COLO668 (cell line): ENCODE measurements at regions not wholly inside any gene's neighbourhood (a gene's known extent, or its start where the extent isn't known, plus 50 kb on each side); places are given as distances from the start of the nearest gene placed in this dataset.

Source experiments
- DNase-seq: peaks from one replicate; lab custom pipeline; 2025; ENCODE audit not compliant: unreplicated experiment; lab: John Stamatoyannopoulos, UW

DNA sequence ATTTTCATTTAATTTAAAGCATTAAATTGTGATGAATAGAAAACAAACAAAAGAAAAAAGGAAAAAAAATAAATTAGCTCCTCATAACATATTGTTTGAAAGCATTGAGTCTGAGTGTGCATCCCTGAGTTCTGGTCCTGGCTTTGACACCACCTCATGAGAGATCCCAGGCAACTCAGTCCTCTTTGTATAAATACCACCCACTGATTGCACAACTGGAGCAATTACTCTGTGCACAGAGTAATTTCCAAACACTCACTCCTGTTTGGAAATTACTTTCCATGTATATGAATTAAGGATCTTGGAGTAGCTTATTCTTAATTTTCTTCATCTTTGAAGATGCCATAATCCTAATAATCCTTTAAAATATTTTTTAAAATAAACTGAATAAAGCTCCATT, 59.4 kb upstream of the C5orf46 start:
- DNase-seq: no peak

- DNase-seq: no peak
These were observed 57.8 kb upstream of the C5orf46 start for GRCh38 chr5:147963948-147964693.

DNA sequence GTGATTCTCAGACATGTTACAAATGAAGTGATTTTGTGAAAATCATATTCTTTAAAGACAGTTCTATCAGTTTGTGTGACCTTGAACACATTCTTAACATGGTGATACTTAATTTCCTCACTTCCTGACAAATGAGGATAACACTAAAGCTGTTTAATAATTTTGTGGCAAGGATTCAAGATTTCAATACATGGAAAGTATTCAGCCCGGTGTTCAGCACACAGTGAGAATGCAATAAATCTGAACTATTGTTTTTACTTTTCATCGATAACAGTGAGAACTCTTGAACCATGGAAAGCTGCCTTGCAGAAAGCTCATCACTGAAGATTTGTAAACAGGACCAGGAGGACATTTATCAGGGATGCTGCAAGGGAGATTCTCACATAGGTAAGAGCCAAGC, 57.1 kb upstream of the C5orf46 start:
- DNase-seq: no peak

DNA sequence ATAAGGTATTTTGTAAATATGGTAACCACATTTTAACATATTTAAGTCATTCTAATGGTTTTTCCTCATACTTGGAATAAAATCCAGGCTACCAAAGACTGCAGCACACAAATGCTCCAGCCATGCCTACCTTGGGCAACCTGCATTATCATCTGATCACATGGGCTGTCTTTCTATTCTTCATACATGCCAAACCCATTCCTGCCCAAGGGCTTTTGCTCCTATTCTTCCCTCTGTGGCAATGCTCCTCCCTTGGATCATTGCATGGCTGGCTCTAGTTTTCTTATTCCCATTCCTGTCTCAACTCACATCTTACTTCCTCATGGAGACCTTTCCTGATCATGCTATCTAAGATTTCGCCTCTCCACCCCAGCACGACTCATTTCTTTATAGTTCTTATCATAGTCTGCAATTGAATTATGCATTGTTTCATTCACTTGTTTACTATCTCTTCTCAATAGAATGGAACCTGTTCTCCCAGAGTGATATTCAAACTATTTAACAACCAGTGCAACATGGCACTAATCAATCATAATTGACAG, 54.9 kb upstream of the C5orf46 start:
- no peak for DNase-seq

GRCh38 chr5:147957901-147958300, 51.6 kb upstream of the C5orf46 start:
- no peak for DNase-seq

DNA sequence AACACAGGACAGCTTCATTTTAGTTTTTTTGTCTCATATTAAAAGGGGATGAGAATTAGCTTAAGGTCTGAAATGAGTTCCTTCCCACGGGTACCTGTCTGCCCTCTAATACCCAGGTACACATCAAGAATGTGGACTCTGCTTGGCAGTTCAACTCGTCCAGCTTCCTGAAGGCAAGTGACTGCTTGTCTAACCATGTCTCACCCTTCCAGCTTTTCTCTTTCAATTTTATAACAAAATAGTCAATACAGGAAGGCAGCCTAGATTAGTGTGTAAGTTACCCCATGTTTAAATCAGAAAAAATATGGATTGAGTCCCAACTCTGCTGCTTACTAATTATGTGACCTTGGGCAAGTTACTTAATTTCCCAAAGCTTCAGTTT, 50.5 kb upstream of the C5orf46 start:
- DNase-seq: no peak

GRCh38 chr5:147956064-147956841, 49.9 kb upstream of the C5orf46 start:
- DNase-seq: no peak
